Astrocyte of the spinal cord (primary cell): ENCODE measurements at regions not wholly inside any gene's neighbourhood (a gene's known extent, or its start where the extent isn't known, plus 50 kb on each side); places are given as distances from the start of the nearest gene placed in this dataset.
A peak's percentile ranks its signal among the peaks of the same experiment; 100 is the strongest.
"Not testable (repeated sequence)": the region's sequence is repeated elsewhere in the genome, so short reads cannot be mapped to it uniquely, and the experiment has no call there.

Source experiments
- DNase-seq: peaks from one replicate; pipeline ENCODE4 v3.0.0; 2011; ENCODE audit warnings: low read depth, low spot score
- H3K4me3 ChIP-seq: 2 replicates; pipeline ENCODE4 v1.5.1; 2011; ENCODE audit warnings: low read depth, mild to moderate bottlenecking, low read length, moderate library complexity
- CTCF ChIP-seq: IDR thresholded peaks from 2 replicates; pipeline ENCODE4 v1.5.1; 2012; ENCODE audit warnings: low read depth, mild to moderate bottlenecking, low read length, inconsistent platforms
- in situ Hi-C: cut with HindIII; loops from 2 replicates; pipeline ENCODE4 v1.10.0; 2017; ENCODE audit warnings: low sequenced_read_pairs

- no peak for TF ChIP-seq CTCF
- H3K4me3 ChIP-seq: no peak overlapping the region
- in situ Hi-C loops: no loop called here
- no peak for DNase-seq
Measured at GRCh38 chr14:106294324-106294723, 767.9 kb downstream of the TMEM121 start.

GRCh38 chr14:106300951-106301510 lies 774.6 kb downstream of the TMEM121 start:
- DNase-seq, in situ Hi-C loops: not testable (repeated sequence)

GRCh38 chr14:106301609-106302008 lies 775.2 kb downstream of the TMEM121 start:
- H3K4me3 ChIP-seq, DNase-seq, in situ Hi-C loops: not testable (repeated sequence)

More at GRCh38 chr14:106300951-106301510, 774.6 kb downstream of the TMEM121 start:
- H3K4me3 ChIP-seq: not testable (repeated sequence)

- no peak overlapping the region for H3K4me3 ChIP-seq
- DNase-seq: no peak
- no peak for TF ChIP-seq CTCF
- in situ Hi-C loops: no loop called here
Measured at GRCh38 chr14:106302661-106303060, 776.3 kb downstream of the TMEM121 start.

- H3K4me3 ChIP-seq: no peak overlapping the region
- no peak for DNase-seq
- in situ Hi-C loops: no loop called here
- no peak for TF ChIP-seq CTCF
Measured at GRCh38 chr14:106304271-106304670, 777.9 kb downstream of the TMEM121 start.

- no peak for DNase-seq
- TF ChIP-seq CTCF: peak; percentile 23
- in situ Hi-C loops: no loop called here
- H3K4me3 ChIP-seq: no peak overlapping the region
Measured at GRCh38 chr14:106308839-106309389, 782.5 kb downstream of the TMEM121 start.

- no peak for DNase-seq
- TF ChIP-seq CTCF: no peak
- in situ Hi-C loops: no loop called here
- no peak overlapping the region for H3K4me3 ChIP-seq
Measured at GRCh38 chr14:106309423-106309822, 783.0 kb downstream of the TMEM121 start.

GRCh38 chr14:106315436-106315835 lies 789.1 kb downstream of the TMEM121 start:
- no peak for TF ChIP-seq CTCF
- in situ Hi-C loops: no loop called here
- no peak overlapping the region for H3K4me3 ChIP-seq
- no peak for DNase-seq
